Smooth muscle cell (in vitro differentiated cells): ENCODE measurements at regions not wholly inside any gene's neighbourhood (a gene's known extent, or its start where the extent isn't known, plus 50 kb on each side); places are given as distances from the start of the nearest gene placed in this dataset.

Experiments used
- DNase-seq: peaks from one replicate; lab custom pipeline; 2025; ENCODE audit not compliant: unreplicated experiment; lab: John Stamatoyannopoulos, UW
- H2AFZ ChIP-seq: fragments of 200-600 bp; sonication (generic); 2 replicates; pipeline ENCODE4 v1.6.0; 2016; ENCODE audit warnings: antibody characterized with exemption, low read depth, mild to moderate bottlenecking
- H3F3A ChIP-seq: fragments of 200-600 bp; sonication (generic); 2 replicates; pipeline ENCODE4 v1.6.0; 2017; ENCODE audit warnings: antibody characterized with exemption, low read depth
- H3K27ac ChIP-seq: fragments of 200-600 bp; sonication (generic); 2 replicates; pipeline ENCODE4 v1.5.1; 2016; ENCODE audit warnings: low read depth, mild to moderate bottlenecking
- H3K27me3 ChIP-seq: fragments of 200-600 bp; sonication (generic); 2 replicates; pipeline ENCODE4 v1.6.1; 2016; ENCODE audit warnings: low read depth, mild to moderate bottlenecking
- H3K36me3 ChIP-seq: fragments of 200-600 bp; sonication (generic); 2 replicates; pipeline ENCODE4 v1.5.1; 2016; ENCODE audit warnings: low read depth
- H3K4me1 ChIP-seq: fragments of 200-600 bp; sonication (generic); 2 replicates; pipeline ENCODE4 v1.5.1; 2016; ENCODE audit warnings: low read depth
- H3K4me2 ChIP-seq: fragments of 200-600 bp; sonication (generic); 2 replicates; pipeline ENCODE4 v1.6.0; 2016; ENCODE audit warnings: mild to moderate bottlenecking
- H3K4me3 ChIP-seq: fragments of 200-600 bp; sonication (generic); 2 replicates; pipeline ENCODE4 v1.5.1; 2016; ENCODE audit warnings: mild to moderate bottlenecking
- H3K79me2 ChIP-seq: fragments of 200-600 bp; sonication (generic); 2 replicates; pipeline ENCODE4 v1.6.0; 2016; ENCODE audit warnings: low read depth, mild to moderate bottlenecking
- H3K9ac ChIP-seq: fragments of 200-600 bp; sonication (generic); 2 replicates; pipeline ENCODE4 v1.6.0; 2016; ENCODE audit warnings: low read depth
- H3K9me3 ChIP-seq: fragments of 200-600 bp; sonication (generic); replicated peaks from 2 replicates; pipeline ENCODE4 v1.5.1; 2016; ENCODE audit warnings: low read depth
- H4K20me1 ChIP-seq: fragments of 200-600 bp; sonication (generic); 2 replicates; pipeline ENCODE4 v1.6.0; 2016; ENCODE audit warnings: low read depth
- CTCF ChIP-seq: fragments of 200-600 bp; sonication (generic); IDR thresholded peaks from 2 replicates; pipeline ENCODE4 v1.5.1; 2017; ENCODE audit warnings: borderline replicate concordance, mild to moderate bottlenecking, antibody characterized with exemption; ENCODE audit not compliant: insufficient read depth, poor library complexity, severe bottlenecking
- WGBS: methylation state at CpG from one replicate; pipeline ENCODE4 v1.1.7; 2016; ENCODE audit warnings: low lambda C conversion rate; 5-methylcytosine and 5-hydroxymethylcytosine counted together

- TF ChIP-seq CTCF, result no peak
- Histone ChIP-seq H3K27me3 (peaks cover 3% of the 10 kb centered on the region), H3K9me3 (no peaks in the 10 kb centered on the region), H3K4me2 (no peak overlapping the region), H2AFZ (no peak overlapping the region), H3K27ac (no peak overlapping the region), H3K36me3 (no peaks in the 10 kb centered on the region), H3K4me3 (no peak overlapping the region), H3K4me1 (peaks cover 11% of the 10 kb centered on the region), H4K20me1 (no peaks in the 10 kb centered on the region), H3K79me2 (no peaks in the 10 kb centered on the region), H3K9ac (no peak overlapping the region), H3F3A (no peaks in the 10 kb centered on the region)
- WGBS, result 97% methylated on average over 2 of the region's 2 CpGs
- DNase-seq, result no peak
These were observed 329.2 kb downstream of the PMP22 start for GRCh38 chr17:14935845-14936485.

GRCh38 chr17:14935139-14935841 is 329.8 kb downstream of the PMP22 start:
- H3K27me3 ChIP-seq, result peaks cover 3% of the 10 kb centered on the region
- no peak overlapping the region for H2AFZ ChIP-seq
- H3K9me3 ChIP-seq, result no peaks in the 10 kb centered on the region
- no peaks in the 10 kb centered on the region for H3F3A ChIP-seq
- no peaks in the 10 kb centered on the region for H3K36me3 ChIP-seq
- no peak overlapping the region for H3K4me3 ChIP-seq
- WGBS, result 94% methylated on average over 7 of the region's 7 CpGs
- no peak overlapping the region for H3K27ac ChIP-seq
- no peaks in the 10 kb centered on the region for H3K79me2 ChIP-seq
- no peaks in the 10 kb centered on the region for H4K20me1 ChIP-seq
- H3K9ac ChIP-seq, result no peak overlapping the region
- no peak for DNase-seq
- no peak for TF ChIP-seq CTCF
- no peak overlapping the region for H3K4me2 ChIP-seq
- peaks cover 11% of the 10 kb centered on the region for H3K4me1 ChIP-seq

GRCh38 chr17:14933676-14934075 is 331.4 kb downstream of the PMP22 start:
- DNase-seq, result no peak
- peaks cover 11% of the 10 kb centered on the region for H3K4me1 ChIP-seq
- H3K9me3 ChIP-seq, result no peaks in the 10 kb centered on the region
- H3K4me2 ChIP-seq, result no peak overlapping the region
- H3K79me2 ChIP-seq, result no peaks in the 10 kb centered on the region
- 74% methylated on average over 4 of the region's 4 CpGs for WGBS
- H3F3A ChIP-seq, result no peaks in the 10 kb centered on the region
- peaks cover 8% of the 10 kb centered on the region for H3K27me3 ChIP-seq
- no peak overlapping the region for H3K4me3 ChIP-seq
- no peak overlapping the region for H3K9ac ChIP-seq
- no peak for TF ChIP-seq CTCF
- H4K20me1 ChIP-seq, result no peaks in the 10 kb centered on the region
- H2AFZ ChIP-seq, result no peak overlapping the region
- H3K36me3 ChIP-seq, result no peaks in the 10 kb centered on the region
- no peak overlapping the region for H3K27ac ChIP-seq
